ENCODE measurements at regions not wholly inside any gene's neighbourhood (a gene's known extent, or its start where the extent isn't known, plus 50 kb on each side); places are given as distances from the start of the nearest gene placed in this dataset.
A peak's percentile ranks its signal among the peaks of the same experiment; 100 is the strongest.

DNA sequence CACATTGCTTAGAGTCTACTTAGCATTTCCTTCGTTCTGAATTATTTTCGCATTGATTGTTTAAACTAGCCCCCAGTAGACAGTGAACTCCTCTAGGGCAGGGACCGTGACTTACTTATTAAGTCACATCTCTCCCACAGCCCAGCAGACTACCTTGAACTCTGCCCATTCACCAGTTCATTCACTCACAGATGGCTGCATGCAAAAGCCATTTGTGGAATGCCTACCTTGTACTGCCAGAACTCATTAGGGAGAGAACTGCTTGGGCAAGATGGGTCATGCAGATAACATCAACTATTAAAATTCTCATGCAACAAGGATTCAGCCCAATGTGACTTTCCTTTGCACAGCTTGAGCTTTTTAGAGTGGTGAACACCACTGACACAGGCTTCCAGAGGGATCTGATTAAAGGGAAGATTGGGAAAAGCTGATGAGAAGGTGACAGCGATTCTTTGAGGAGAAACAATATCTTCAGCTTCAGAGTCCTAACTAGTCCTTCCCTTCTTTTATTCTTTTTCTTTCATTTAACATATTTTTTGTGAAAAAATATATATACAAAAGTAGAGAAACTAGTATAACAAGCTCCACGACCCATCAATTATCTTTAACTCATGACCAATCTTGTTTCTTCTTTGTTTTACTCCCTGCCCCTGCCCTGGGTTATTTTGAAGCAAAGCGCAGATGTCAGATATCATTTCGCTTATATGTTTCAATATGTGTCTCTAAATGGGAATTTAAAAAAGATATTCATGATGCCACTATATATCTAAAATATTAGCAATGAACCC, 273.9 kb downstream of the CDC5L start:
- no peak for DNase-seq (ENCODE audit: low read depth in 2 of 2)

DNA sequence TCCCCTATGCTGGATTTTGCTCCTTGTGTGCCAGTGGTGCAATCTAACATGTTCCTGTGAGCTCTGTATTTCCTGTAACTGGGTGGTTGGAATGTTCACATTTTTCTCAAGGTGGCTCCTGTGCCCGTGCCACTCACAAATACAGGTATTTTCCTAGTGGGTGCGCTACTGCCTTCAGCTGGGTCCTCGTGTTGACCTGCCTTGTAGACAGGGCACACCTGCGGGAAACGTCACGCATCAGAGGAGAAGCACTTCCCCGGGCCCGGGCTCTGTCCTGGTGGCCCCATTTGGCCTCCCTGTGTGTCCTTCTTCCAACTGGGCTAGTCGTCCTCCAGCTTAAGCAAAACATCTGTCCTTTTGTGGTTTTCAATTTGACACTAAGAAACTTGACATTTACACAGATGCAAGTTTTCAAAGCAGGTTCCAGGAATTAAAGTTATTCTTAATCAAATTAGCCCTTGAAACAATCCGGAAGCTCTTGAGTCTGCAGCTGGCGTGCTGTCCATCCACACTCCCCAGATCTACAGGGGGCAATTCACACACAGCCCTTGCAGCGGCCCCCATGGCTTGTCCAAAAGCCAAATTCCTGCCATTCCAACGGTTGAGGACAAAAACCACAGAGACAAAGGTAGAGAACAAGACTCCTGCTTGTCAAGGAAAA, 275.1 kb downstream of the CDC5L start:
- DNase-seq (ENCODE audit: low read depth in 2 of 2) = no peak

DNA sequence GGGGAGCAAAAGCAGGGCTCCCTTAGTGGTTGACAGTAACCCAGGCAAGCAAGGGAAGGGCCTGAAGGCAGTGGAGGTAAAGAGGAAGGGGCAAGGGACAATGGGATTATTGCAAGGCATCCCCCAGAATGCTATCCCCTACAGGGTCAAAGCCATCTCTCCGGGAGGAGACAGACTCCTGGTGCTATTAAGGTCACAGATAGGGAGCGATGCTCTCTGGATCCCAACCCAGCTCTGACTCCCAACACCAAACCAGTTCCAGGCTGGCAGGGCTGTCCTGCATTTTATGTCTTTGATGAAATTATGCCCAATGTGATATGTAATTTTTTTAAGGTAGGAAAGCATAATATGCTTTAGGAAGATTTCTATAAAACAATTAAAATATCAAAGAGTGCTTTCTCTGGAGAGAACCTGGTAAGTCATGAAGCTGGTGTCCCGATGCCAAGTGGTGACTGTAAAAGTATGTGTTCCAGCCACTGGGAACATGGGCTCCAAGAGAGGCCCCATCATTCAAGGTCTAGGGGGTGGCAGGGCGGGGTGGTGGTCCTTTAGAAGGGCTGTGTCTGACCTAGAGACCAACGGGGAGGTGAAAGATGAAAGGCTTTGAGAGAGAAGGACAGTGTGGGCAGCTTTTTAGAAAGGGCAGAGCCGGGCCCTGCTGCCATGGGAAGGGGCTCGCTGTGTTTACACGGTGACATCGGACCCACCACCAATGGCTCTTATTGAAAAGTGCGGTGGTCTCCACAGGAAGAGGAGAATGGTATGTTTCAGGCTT, 276.5 kb downstream of the CDC5L start:
- DNase-seq (ENCODE audit: low read depth in 2 of 2) = no peak

DNA sequence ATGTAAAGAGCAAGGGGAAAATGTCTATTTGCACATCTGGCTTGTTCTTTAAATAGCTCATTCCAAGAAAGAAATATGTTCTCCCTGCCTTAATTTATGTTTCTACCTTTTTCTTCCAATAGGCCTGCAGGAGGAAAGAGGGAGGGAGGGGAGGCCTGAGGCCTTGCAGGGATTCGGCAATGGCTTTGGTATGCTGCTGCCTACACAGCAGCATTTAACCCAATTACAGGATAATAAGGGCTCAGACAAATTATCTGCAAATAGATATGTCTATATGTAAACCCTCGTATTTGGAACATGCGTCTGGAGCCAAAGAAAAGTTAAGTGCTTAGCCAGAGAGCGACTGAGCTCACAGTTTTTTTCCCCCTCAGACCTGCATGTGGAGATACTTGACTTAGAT, 277.2 kb downstream of the CDC5L start:
- no peak for DNase-seq (ENCODE audit: low read depth in 2 of 2)

DNA sequence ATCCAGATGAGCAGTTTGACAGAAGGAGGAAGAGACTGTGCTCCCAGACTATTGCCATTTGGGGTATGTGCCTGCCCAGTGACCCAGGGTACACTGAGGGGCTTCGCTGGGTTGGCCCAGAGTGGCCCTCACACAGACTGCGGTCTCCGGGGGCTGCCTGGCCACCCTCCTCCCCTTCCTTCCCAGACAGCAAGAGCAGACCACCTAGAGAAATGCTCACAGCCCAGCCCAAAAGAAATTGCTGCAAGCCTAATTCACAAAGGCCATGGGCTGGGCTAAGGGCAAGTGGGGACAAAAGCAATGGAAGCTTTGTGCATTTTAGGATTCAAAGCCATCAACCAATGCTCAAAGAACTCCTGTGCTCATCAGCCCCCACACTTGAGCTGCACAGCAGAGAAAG, 277.6 kb downstream of the CDC5L start:
- no peak for DNase-seq (ENCODE audit: low read depth in 2 of 2)

DNA sequence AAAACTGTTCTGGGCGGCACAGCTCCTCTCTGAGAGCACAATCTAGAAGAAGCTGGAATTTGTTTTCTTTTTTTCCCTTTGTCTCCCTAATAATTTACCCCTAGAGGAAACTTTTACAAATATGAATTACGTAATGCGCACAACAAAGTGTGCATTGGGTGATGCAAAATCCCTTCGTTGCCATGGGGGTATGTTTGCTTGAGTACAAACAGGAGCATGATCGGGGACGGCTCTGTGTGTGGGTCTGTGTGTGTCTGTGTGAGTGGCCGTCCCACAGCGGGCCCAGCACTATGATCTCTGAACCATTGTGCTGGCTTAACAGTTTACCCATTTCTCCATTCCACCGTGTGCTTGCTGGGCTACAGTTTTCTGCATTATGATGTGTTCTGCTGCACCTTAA, 278.2 kb downstream of the CDC5L start:
- DNase-seq (ENCODE audit: low read depth in 2 of 2) = no peak

DNA sequence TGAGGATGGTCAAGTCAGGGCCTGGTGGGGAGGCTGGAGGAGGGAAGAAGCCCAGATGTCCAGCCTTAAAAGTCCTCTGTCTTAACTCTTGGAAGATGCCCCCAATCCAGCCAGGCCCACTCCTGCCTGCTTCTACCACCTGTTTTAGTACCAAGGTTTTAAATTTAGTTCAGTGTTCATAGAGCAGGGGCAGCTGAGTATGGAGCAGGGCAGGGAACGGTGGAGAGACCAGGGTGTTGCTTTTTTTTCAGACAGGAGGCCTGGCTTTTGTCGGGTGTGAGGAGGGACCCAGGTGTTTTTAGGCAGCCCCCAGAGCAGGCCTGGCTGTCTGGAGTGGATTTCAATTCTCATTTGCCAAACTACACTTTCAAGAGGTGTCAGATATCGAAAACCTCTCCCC, 278.8 kb downstream of the CDC5L start:
- DNase-seq (ENCODE audit: low read depth in 2 of 2) = no peak

DNA sequence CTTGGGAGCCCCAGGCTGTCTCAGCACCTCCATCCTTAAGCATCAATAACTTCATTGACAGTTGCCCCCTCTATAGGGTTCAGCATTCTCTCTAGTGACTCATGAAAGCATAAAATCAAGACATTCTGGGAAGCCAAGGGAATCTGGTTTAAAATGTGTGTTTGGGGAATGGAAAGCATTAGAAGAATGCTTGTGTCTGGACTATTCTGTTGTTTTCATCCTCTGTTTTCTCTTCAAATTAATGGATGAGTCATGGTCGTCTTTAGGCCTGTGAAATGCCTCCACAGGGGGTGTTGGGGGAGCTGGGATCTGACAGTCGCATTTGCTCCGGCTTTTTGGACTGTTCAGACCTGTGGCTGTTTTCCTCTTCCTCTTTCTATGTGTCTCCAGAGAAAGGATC, 279.7 kb downstream of the CDC5L start:
- no peak for DNase-seq (ENCODE audit: low read depth in 2 of 2)

DNA sequence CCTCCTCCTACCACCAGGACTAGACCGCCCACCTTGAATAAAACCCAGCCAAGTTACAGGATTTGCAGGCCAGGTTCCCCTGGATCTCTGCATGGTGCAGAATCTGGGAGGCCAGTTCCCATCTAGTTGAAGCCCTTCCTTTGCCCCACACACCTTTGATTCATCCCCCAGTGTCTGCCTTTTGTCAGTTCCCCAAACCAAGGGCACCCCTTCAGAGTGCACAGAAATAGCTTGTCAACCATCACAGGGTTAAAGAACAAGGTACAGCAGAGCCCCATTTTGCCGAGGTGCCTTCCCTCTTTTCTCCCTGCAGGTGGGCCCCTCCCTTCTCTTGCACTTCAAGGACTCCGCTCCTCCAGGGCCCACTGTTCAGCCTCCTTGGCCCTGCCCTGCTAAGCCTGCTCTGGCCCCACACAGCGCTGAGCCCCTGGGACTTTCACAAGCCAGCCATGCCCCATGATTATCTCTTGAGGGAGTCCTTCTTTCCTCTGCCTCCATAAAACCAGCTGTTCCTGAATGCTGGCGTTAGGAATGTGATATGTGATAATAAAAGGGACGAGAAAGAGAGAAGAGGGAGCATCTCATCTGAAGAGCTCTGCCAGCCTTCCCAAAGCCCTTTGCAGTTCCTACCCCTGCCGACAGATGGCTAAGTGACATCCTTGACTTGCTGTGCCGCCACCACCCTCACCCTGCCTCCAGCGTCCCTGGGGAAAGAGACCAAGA, 280.3 kb downstream of the CDC5L start:
- DNase-seq (ENCODE audit: low read depth in 2 of 2) = peak in 1 of 2 experiments; percentile 26

DNA sequence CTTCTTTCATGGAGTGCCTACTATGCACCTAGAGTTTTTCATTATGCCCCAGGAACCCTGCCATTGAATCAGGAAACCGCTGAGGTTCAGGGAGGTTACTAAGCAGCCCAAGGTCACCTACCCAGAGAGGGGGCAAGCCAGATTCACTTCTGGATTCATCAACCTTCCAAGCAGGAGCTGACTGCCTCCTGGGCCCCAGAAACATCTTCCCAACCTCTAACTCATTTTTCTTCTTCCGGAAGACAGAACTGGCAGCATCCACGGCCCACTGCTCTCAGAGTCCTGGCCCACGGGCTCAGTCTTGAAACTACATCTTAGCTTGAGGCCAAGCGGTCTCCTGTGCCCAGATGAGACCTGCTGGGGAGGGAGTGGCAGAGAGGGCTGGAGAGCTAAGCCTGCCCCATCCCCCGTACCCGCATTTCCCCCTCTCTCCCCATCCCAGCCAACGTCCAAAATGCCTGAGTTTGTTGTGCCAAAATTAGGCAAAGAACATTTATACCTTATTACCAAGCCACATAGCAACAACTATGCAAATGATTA, 281.0 kb downstream of the CDC5L start:
- no peak for DNase-seq (ENCODE audit: low read depth in 2 of 2)

DNA sequence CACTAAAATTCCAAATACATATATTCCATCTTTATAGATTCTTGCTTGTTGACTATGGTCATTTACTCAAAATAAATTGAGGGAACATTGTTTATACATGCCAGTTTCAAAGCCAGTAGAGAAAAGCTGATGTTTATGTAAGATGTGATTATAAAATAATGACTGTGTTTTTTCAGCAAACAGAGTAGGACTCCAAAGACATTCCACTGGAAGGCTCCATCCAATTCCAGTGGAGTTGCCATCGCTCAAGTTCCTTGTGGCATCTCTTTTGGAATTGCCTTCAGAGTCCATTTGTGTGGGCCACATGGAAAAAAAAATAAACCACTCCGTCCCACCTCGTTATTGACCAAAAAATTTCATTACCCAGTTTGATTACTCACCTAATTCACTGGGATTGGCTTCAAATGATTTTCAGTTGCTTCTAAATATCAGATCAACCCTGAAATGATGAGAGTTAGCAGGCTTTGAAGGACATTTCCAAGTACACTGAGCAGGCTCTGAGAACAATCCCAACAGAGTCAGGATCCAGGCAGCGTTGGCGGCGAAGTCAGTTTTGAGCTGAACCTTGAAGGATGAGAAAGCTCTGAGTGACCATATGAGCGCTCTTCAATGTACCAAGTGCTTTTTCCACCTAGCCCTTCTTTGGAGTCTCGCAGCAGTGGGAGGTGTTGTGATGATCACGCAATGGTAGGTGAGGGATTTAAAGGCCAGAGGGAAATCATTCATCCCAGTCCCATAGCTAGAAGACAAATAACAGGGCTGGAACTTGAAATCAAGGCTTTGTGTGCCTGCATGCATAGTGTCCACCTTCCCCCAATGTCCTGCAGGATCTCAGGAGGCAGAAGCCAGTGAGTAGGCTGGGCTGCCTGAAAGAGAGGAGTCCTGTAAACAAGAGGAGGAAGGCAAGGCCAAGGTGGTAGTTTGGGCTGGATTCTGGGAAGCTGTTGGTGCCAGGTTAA, 281.7 kb downstream of the CDC5L start:
- no peak for DNase-seq (ENCODE audit: low read depth in 2 of 2)

DNA sequence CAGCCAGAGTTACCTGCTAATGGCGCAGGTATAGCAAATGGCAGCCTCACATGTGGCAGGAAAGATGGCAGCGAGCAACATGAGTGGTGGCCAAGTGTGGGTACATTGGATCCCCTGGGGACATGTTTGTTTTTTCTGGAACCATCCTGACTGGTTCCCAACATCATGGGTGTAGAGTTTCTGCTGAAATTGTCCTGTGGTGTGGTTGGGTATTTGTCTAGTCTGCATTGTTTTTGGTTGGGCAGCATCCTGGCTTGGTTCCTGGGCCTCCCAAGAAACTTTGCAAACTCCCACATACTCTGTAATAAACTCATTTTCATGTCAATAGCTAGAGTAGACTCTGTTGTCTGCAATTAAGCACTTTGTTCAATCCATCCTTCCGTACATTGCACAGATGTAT, 282.6 kb downstream of the CDC5L start:
- DNase-seq (ENCODE audit: low read depth in 2 of 2) = no peak

DNA sequence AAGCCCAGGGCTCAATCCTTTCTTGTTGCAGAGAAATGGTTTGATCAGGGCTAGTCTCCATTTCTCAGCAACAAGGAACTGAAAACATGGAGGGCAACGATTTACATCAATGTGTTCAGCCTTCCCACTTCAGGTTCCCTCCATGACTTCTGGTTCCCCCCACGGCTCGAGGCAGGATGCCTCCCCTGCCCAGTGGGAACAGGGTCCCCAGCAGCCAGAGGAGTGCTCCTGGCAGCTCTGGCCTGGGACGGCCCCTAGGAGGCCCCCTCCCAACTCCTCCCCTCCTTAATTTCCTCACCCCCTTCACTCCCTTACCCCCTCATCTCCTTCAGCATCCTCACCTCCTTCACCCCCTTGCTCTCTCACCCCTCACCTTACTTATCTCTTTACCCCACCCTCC, 283.8 kb downstream of the CDC5L start:
- DNase-seq (ENCODE audit: low read depth in 2 of 2) = no peak

DNA sequence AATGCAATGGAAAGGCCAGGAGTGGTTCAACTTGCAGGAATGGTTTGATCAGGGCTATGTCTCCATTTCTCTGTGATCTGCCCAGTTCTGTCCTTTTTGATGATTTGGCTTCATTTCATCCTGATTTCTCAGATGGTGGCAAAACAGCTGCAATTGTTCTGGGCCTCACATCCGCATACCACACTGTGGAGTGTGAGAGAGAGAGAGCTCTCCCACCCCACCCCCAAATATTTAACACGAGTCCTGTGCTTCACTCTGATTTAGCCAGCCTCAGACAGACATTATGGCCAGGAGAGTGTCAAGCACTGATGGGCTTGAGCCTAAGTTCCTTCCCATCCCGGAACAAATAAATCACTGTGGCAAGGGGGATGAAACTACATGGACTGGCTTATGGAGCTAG, 284.6 kb downstream of the CDC5L start:
- DNase-seq (ENCODE audit: low read depth in 2 of 2) = no peak

DNA sequence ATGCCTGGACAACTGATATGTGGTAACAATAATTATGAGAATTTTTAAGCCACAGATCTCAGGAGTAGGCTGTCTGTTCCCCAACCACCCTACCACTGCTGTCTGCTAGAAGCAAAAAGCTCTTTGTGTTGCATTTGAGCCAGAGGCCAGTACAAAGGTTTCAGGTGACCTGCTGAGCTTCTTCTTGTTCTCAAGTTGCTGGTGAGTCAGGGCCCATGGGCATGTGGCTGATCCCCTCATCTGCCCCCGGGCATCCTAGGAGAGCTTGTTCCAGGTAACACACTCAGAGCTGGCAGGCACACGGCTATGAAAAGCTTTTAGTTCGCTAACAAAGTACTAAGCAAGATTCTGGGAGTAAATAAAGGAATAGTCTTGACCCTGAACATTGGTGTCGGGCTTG, 285.3 kb downstream of the CDC5L start:
- DNase-seq (ENCODE audit: low read depth in 2 of 2) = no peak

DNA sequence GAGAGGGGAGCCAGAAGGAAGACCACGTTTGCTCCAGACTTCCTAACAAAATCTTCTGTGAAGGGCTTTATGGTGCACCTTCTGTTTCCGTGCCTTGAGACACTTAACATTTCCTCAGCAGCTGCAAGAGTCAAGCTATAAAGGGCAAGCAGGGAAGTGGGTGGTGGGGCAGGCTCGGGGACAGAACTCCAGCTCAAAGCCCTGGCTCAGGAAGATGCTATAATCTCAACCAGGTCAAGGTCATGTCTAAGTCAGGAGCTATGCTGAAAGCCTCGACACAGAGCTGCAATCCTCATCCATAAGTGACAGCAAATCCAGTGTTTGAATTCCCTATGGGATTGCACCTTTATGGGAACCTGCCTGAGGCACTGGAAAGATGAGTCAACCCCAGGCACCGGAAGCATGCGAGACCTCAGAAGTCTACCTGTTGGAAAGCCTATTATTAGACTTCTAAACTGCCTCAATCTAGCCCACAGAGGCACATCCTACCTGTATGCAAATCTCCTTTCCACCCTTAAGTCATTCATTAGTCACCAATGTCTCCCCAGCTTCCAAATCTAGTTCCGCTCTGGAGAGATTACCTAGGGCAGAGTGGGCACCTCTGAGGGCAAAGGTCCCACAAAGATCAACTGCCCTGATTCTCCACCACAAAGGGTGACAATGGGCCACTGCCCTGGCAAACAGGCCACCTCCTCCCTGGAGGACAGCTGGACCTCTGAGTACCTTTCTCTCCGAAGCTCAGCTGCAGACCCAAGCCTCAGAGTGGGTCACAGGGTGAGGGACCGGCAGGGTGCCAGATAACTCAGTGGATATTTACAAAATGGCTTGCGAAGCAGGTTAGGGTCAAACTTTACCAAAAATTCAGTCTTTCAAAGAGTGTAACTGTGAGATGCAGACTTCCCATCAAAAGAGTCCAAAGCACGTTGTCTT, 287.0 kb downstream of the CDC5L start:
- DNase-seq (ENCODE audit: low read depth in 2 of 2) = no peak

DNA sequence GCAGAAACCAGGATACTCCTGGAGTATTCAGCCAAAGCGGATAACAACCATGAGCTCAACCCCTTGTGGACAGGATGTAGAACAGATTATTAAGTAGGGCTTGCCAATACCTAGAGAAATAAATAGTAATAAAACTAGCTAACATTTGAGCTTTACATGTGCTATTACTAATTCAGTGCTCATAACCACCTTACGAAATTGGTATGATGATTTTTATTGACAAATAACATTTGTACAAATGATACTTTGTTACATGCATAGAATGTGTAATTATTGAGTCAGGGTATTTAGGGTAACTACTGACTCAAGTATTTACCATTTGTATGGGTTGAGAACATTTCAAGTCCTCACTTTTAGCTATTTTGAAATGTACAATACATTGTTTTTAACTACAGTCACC, 287.9 kb downstream of the CDC5L start:
- no peak for DNase-seq (ENCODE audit: low read depth in 2 of 2)

DNA sequence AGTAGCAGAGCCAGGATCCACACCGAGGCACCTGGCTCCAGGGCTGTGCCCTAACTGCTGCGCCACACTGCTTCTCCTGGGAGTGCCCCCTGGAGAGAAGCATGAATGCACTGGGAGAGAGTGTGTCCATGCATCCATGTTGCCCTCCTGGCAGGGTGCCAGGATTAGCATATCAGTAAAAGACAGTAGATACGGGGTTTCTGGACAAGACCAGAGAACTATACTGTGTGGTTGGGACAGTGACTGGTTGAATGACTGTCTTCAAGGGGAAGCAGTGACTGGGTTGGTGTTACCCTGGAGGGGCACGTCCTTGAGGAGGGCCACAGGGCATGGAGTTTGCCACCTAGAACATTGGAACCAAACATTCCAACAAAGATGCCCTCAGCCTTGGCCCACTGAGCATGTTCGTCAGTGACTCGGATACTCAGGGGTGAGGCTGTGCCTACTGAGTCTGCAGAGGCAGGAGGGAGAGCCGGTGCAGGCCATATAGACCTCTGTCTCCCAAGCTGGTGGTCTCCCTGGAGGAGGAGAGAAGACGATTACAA, 288.8 kb downstream of the CDC5L start:
- DNase-seq (ENCODE audit: low read depth in 2 of 2) = no peak

DNA sequence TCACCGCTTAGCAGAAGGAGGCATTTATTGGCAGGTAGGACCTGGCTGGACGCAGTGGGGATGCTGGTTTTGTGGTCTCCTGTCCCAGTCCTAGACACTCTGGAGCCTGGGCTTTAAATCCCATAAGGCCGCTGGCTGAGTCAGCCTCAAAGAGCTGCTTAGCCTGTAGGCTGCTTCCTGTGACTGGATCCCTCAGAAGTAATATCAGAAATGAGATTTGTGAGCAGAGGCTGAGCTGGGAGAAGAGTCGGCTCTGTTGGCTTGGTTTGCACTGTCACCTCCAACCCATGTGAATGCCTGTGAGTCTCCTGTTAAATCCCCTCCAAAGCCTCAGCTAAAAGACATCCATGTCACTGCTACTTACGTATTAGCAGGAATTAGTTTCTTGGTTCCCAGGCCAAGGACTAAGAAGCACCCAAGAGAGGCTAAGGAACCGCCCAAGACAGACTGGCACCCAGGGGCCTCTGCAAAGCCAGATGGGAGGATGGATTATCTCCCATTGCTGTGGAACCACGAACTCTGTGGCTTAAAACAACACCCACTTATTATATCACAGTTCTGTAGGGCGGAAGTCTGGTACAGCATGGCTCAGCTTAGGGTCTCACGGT, 289.4 kb downstream of the CDC5L start:
- no peak for DNase-seq (ENCODE audit: low read depth in 2 of 2)

Measured in stimulated activated CD4-positive, alpha-beta T cell treated with anti-CD3 and anti-CD28 coated beads, Interleukin-12 subunit alpha, Interleukin-12 subunit beta, amount 100 ng/mL, for 24 hours (primary cell).